T-cell (primary cell): ENCODE measurements at regions not wholly inside any gene's neighbourhood (a gene's known extent, or its start where the extent isn't known, plus 50 kb on each side); places are given as distances from the start of the nearest gene placed in this dataset.
A peak's percentile ranks its signal among the peaks of the same experiment; 100 is the strongest.

Experiments
- ATAC-seq, 4 experiments: fragments of 200-7000 bp in 3 of 4; fragments of 150-1000 bp in 1 of 4; cut with Tn5 transposase; replicated peaks in 1 of 4; 1 replicate in 3 of 4; 2 replicates in 1 of 4; pipeline ENCODE4 v1.10.0; 2021; ENCODE audit warnings: moderate library complexity in 3 of 4, mild to moderate bottlenecking in 2 of 4, moderate number of reproducible peaks in 1 of 4
- CTCF ChIA-PET, 2 donors: fragments of 300-600 bp; sonication (Branson Sonifier 250); formaldehyde crosslinking; loops; one replicate each; lab custom pipeline; 2022; ENCODE audit warnings: antibody characterized with exemption in 2 of 2; lab: Charles Lee
- POLR2A ChIA-PET, 2 donors: fragments of 300-600 bp; sonication (Branson Sonifier 250); formaldehyde crosslinking; loops; one replicate each; lab custom pipeline; 2022; ENCODE audit warnings: antibody characterized with exemption in 2 of 2; lab: Charles Lee
- DNase-seq, 35 experiments: peaks; one replicate each; pipeline versions ENCODE4 v3.0.0 to v3.0.0-alpha.2; 2013 to 2023
- H3K27ac ChIP-seq: one replicate; pipeline ENCODE4 v1.5.1; 2013; ENCODE audit warnings: low read length
- H3K27me3 ChIP-seq, 2 experiments: replicated peaks in 1 of 2; 1 replicate in 1 of 2; 2 replicates in 1 of 2; pipeline versions ENCODE4 v1.6.1 to v1.7.0; 2013; ENCODE audit warnings: low read length in 1 of 2, mixed read lengths in 1 of 2; ENCODE audit not compliant: control insufficient read depth in 2 of 2, insufficient read depth in 2 of 2; ENCODE audit errors: extremely low read depth in 1 of 2
- H3K36me3 ChIP-seq, 2 donors: 1 replicate in 1 of 2; 2 replicates in 1 of 2; pipeline versions ENCODE4 v1.6.1 to v1.7.0; 2013; ENCODE audit warnings: low read length in 1 of 2; ENCODE audit not compliant: control insufficient read depth in 2 of 2, insufficient read depth in 1 of 2; ENCODE audit errors: extremely low read depth in 1 of 2
- H3K4me1 ChIP-seq, 2 experiments: 1 replicate in 1 of 2; 2 replicates in 1 of 2; pipeline versions ENCODE4 v1.6.1 to v1.7.0; 2013; ENCODE audit warnings: low read length in 2 of 2, mixed read lengths in 1 of 2; ENCODE audit not compliant: insufficient read depth in 2 of 2, control insufficient read depth in 1 of 2; ENCODE audit errors: extremely low read depth in 1 of 2
- H3K4me3 ChIP-seq, 2 donors: 1 replicate in 1 of 2; 2 replicates in 1 of 2; pipeline versions ENCODE4 v1.5.1 to v1.7.0; 2013; ENCODE audit warnings: mild to moderate bottlenecking in 2 of 2, low read length in 1 of 2, moderate library complexity in 1 of 2; ENCODE audit not compliant: control insufficient read depth in 1 of 2; ENCODE audit errors: extremely low read depth in 1 of 2
- H3K9me3 ChIP-seq: 2 replicates; pipeline ENCODE4 v1.7.0; 2013
- H3K27ac Mint-ChIP-seq, 2 donors: one replicate each; pipeline ENCODE4 v1.8.0; 2020 to 2021; ENCODE audit warnings: mild to moderate bottlenecking in 2 of 2, mixed read lengths in 2 of 2
- H3K27me3 Mint-ChIP-seq, 2 donors: one replicate each; pipeline ENCODE4 v1.8.0; 2021 to 2022; ENCODE audit warnings: mixed read lengths in 2 of 2
- H3K36me3 Mint-ChIP-seq: one replicate; pipeline ENCODE4 v1.8.0; 2021; ENCODE audit warnings: mixed read lengths
- H3K4me1 Mint-ChIP-seq, 3 donors: one replicate each; pipeline ENCODE4 v1.8.0; 2020 to 2022; ENCODE audit warnings: mixed read lengths in 3 of 3, mild to moderate bottlenecking in 1 of 3
- H3K4me3 Mint-ChIP-seq, 3 donors: one replicate each; pipeline ENCODE4 v1.8.0; 2020 to 2022; ENCODE audit warnings: mild to moderate bottlenecking in 3 of 3, mixed read lengths in 3 of 3, moderate library complexity in 3 of 3
- H3K9me3 Mint-ChIP-seq, 3 donors: one replicate each; pipeline ENCODE4 v1.8.0; 2020 to 2022; ENCODE audit warnings: mixed read lengths in 3 of 3
- WGBS: methylation state at CpG from one replicate; pipeline ENCODE4 v1.1.5; 2013; ENCODE audit warnings: missing lambda C conversion rate; ENCODE audit not compliant: insufficient coverage; 5-methylcytosine and 5-hydroxymethylcytosine counted together

DNA sequence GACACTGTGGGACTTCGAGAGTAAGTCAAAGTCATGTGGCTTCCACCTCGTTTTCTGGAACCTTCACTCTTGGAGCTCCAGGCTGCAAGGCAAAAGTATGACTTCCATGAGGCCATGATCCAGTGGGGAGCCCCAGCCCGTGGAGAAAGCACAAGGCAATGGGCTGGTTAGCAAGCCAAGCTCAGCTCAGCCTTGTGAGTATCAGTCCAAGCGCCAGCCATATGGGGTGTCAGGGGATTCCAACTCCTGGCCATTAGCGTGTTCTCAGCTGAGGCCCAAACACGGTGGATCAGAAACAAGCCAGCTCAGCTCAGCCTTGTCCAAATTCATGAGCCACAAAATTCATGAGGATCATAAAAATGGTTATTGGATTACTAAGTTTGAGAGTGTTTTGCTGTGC is 261.0 kb downstream of the RHOU start:
- CTCF ChIA-PET: no interaction called here

DNA sequence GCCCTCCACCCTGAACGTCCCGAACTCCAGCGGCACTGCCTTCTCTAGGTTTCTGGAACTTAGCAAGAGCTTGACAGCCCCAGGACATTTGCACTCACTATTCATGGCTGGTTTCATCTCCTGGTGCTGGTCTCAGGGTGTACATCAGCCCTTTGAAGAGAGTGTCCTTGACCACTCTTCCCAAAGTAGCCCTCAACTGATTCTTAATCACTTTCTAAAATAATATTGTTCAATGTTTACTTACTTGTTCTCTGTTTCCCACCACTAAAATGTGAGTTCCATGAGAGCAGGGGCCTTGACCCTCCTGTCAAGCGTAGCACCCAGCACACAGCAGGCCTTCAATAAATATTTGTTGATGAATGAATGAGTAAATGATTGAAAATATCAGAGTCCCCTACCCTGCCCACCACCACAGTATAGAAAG is 262.5 kb downstream of the RHOU start:
- Mint-ChIP-seq H3K27ac (no peak overlapping the region), H3K4me3 (no peak overlapping the region), H3K9me3 (no peaks in the 10 kb centered on the region)

More for the DNA sequence above, 261.0 kb downstream of the RHOU start:
- Mint-ChIP-seq H3K9me3 (no peaks in the 10 kb centered on the region), H3K4me3 (no peak overlapping the region), H3K27me3 (no peaks in the 10 kb centered on the region), H3K27ac (no peak overlapping the region), H3K36me3 (no peaks in the 10 kb centered on the region), H3K4me1 (peaks cover 2 to 6% (median 5%) of the 10 kb centered on the region in 3 donors)
- WGBS: 93% methylated on average over 6 of the region's 6 CpGs
- H3K9me3 ChIP-seq: no peaks in the 10 kb centered on the region
- H3K4me3 ChIP-seq: no peak overlapping the region
- H3K27me3 ChIP-seq: no peaks in the 10 kb centered on the region
- POLR2A ChIA-PET: no interaction called here
- peaks cover 4 to 6% of the 10 kb centered on the region in 2 experiments for H3K4me1 ChIP-seq
- H3K36me3 ChIP-seq: no peaks in the 10 kb centered on the region
- DNase-seq: no peak
- H3K27ac ChIP-seq: no peak overlapping the region
- no peak for ATAC-seq

DNA sequence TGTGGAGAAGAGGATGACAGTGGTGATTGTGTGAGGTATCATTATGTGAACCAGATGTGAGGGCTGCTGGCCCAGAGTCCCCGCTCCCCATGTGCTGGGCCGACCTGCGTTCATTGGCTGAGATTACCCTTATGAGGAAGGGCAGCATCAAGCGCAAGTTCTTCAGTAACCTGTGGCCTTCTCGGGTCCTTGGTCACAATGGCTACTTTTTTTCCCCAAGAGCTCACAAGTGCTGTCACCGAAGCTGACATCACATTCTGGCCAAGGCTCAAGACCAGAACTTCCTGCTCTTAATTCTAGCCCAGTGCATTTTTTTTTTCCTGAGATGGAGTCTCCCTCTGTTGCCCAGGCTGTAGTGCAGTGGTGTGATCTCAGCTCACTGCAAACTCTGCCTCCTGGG is 262.9 kb downstream of the RHOU start:
- CTCF ChIA-PET: no interaction called here
- Mint-ChIP-seq H3K4me3 (no peak overlapping the region), H3K9me3 (no peaks in the 10 kb centered on the region), H3K36me3 (no peaks in the 10 kb centered on the region), H3K27ac (no peak overlapping the region), H3K4me1 (peaks cover 14 to 19% (median 17%) of the 10 kb centered on the region in 3 donors), H3K27me3 (no peaks in the 10 kb centered on the region)
- DNase-seq (no peak), ATAC-seq (no peak)
- Histone ChIP-seq H3K27me3 (no peaks in the 10 kb centered on the region), H3K4me3 (no peak overlapping the region), H3K36me3 (no peaks in the 10 kb centered on the region), H3K4me1 (peaks cover 7 to 13% of the 10 kb centered on the region in 2 experiments), H3K27ac (no peak overlapping the region), H3K9me3 (no peaks in the 10 kb centered on the region)
- POLR2A ChIA-PET: no interaction called here
- WGBS: 97% methylated on average over 6 of the region's 6 CpGs

More for the DNA sequence above, 262.5 kb downstream of the RHOU start:
- 97% methylated on average over 3 of the region's 4 CpGs for WGBS
- no peak overlapping the region for H3K27ac ChIP-seq
- H3K4me3 ChIP-seq: no peak overlapping the region
- peaks cover 14 to 19% (median 17%) of the 10 kb centered on the region in 3 donors for H3K4me1 Mint-ChIP-seq
- no peaks in the 10 kb centered on the region for H3K9me3 ChIP-seq
- ATAC-seq (no peak), DNase-seq (no peak)
- H3K27me3 ChIP-seq: no peaks in the 10 kb centered on the region
- H3K36me3 ChIP-seq: no peaks in the 10 kb centered on the region
- ChIA-PET CTCF (no interaction called here), POLR2A (no interaction called here)
- peaks cover 7 to 13% of the 10 kb centered on the region in 2 experiments for H3K4me1 ChIP-seq
- no peaks in the 10 kb centered on the region for H3K27me3 Mint-ChIP-seq
- H3K36me3 Mint-ChIP-seq: no peaks in the 10 kb centered on the region

DNA sequence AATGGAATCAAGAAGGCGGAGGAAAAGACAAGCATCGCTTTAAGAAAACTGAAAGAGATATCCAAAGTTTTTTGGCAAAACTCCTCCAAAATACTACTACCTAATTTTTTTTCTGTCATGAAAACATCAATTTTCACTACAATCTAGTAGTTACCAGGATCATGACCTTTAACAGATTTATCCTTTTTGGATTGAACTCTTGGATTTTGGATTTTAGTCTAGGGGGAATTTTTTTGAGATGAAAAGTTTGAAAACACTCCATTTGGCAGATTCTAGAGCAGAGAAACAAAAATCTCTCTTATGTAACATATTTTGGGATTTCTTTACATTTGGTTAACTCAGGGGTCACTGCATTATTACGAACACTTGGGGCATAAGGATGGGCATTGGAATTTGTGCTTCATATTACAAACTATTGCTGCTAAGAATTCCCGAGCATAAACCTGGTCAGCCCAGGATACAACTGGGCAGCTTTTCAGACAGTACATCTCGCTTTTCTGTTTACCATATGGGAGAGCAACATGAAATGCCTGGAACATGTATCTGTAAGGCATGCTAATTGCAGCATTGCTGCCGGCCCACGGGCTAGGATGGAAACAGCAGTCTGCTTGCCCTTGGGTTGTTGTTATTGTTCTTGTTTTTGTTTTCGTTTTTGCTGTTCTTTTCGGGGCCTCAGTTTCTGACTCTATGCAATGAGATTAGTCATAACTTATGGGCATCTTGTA is 264.3 kb downstream of the RHOU start:
- CTCF ChIA-PET: no interaction called here
- 92% methylated on average over 6 of the region's 9 CpGs for WGBS
- no peaks in the 10 kb centered on the region for H3K27me3 ChIP-seq
- H3K4me1 ChIP-seq: peaks cover 7 to 13% of the 10 kb centered on the region in 2 experiments
- POLR2A ChIA-PET: no interaction called here
- H3K4me3 ChIP-seq: no peak overlapping the region
- no peaks in the 10 kb centered on the region for H3K9me3 ChIP-seq
- no peak overlapping the region for H3K27ac Mint-ChIP-seq
- H3K4me1 Mint-ChIP-seq: peaks cover 14 to 19% (median 17%) of the 10 kb centered on the region in 3 donors
- no peaks in the 10 kb centered on the region for H3K36me3 ChIP-seq
- H3K4me3 Mint-ChIP-seq: no peak overlapping the region
- H3K9me3 Mint-ChIP-seq: no peaks in the 10 kb centered on the region
- DNase-seq (no peak), ATAC-seq (no peak)
- H3K36me3 Mint-ChIP-seq: no peaks in the 10 kb centered on the region
- no peak overlapping the region for H3K27ac ChIP-seq
- no peaks in the 10 kb centered on the region for H3K27me3 Mint-ChIP-seq

DNA sequence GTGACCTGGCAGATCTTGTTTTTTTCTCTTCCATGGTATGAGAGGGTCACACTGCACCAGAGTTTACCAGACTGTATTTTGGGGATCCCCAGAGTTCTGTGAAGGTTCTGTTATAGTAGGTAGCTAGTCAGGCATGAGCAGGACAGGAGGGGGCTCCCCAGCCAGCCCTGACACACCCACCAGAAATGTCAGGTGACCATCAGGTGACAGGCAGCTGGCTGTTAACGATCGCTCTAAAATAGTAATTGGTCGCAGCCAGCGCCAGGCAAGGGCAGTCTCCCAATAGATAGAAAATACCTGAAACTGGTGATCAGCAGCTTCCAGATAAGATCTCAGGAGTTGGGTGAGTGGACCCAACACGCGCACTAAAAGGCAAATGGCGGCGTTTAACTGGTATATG is 264.9 kb downstream of the RHOU start:
- H3K36me3 Mint-ChIP-seq: no peaks in the 10 kb centered on the region
- Histone ChIP-seq H3K27me3 (no peaks in the 10 kb centered on the region), H3K27ac (no peak overlapping the region), H3K4me3 (no peak overlapping the region), H3K4me1 (peaks cover 7 to 13% of the 10 kb centered on the region in 2 experiments), H3K9me3 (no peaks in the 10 kb centered on the region), H3K36me3 (no peaks in the 10 kb centered on the region)
- no peak overlapping the region for H3K27ac Mint-ChIP-seq
- no peaks in the 10 kb centered on the region for H3K27me3 Mint-ChIP-seq
- ATAC-seq: no peak
- no peak overlapping the region for H3K4me3 Mint-ChIP-seq
- CTCF ChIA-PET: no interaction called here
- peaks cover 14 to 19% (median 17%) of the 10 kb centered on the region in 3 donors for H3K4me1 Mint-ChIP-seq
- WGBS: 97% methylated on average over 7 of the region's 8 CpGs
- POLR2A ChIA-PET: no interaction called here
- H3K9me3 Mint-ChIP-seq: no peaks in the 10 kb centered on the region
- no peak for DNase-seq

DNA sequence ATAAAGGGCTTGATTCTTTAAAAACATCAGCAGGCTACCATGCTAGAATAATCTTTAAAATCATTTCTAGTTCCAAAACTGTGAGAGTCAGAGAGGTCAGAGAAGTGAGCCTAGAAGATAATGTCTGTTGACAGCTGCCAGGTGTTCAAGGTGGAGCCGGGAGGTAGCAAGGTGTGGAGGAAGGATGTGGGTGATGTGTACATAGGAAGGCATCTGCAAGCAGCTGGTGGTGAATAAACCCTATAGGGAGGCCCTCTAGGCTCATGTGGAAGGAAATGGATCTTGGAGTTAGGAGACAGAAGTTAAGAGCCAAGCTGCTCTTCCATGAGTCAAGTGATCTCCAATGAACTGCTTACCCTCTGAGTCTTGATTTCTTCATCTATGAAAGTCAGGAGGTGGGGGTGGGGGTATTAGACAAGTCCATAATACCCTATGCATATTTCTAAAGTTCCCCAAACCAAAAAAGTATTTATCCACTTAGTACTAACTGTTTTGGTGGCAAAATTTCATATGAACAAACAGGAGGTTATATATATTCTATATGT is 266.3 kb downstream of the RHOU start:
- no peaks in the 10 kb centered on the region for H3K36me3 ChIP-seq
- Mint-ChIP-seq H3K4me3 (no peak overlapping the region), H3K4me1 (peaks cover 14 to 19% (median 17%) of the 10 kb centered on the region in 3 donors), H3K36me3 (no peaks in the 10 kb centered on the region), H3K27ac (peak overlapping the region in 1 of 2 donors; percentile 41), H3K9me3 (no peaks in the 10 kb centered on the region), H3K27me3 (no peaks in the 10 kb centered on the region)
- H3K9me3 ChIP-seq: no peaks in the 10 kb centered on the region
- ChIA-PET POLR2A (no interaction called here), CTCF (no interaction called here)
- DNase-seq: peak in 3 of 35 experiments; percentile 5 to 15 (median 10)
- peaks cover 7 to 13% of the 10 kb centered on the region in 2 experiments for H3K4me1 ChIP-seq
- no peak overlapping the region for H3K27ac ChIP-seq
- no peak overlapping the region for H3K4me3 ChIP-seq
- H3K27me3 ChIP-seq: no peaks in the 10 kb centered on the region
- WGBS: 8% methylated on average over 1 of the region's 1 CpG
- ATAC-seq: peak in 3 of 4 experiments; percentile 63 to 72 (median 70)
